ENCODE measurements at regions not wholly inside any gene's neighbourhood (a gene's known extent, or its start where the extent isn't known, plus 50 kb on each side); places are given as distances from the start of the nearest gene placed in this dataset.

- Histone ChIP-seq H2AFZ (ENCODE audit: low read depth, low read length) (no peak overlapping the region), H3K4me3 (ENCODE audit: low read length) (no peak overlapping the region), H3K27me3 (ENCODE audit: insufficient read depth, low read depth, low read length) (no peaks in the 10 kb centered on the region), H3K27ac (ENCODE audit: low read length) (no peak overlapping the region), H3K9me2 (ENCODE audit: insufficient read depth, low read length) (no peaks in the 10 kb centered on the region), H3K36me3 (ENCODE audit: insufficient read depth, low read length) (no peaks in the 10 kb centered on the region), H3K79me2 (replicated peaks; ENCODE audit: insufficient read depth, low read length) (no peaks in the 10 kb centered on the region), H3K4me2 (ENCODE audit: low read length) (no peak overlapping the region), H3K9me3 (ENCODE audit: low read length) (no peaks in the 10 kb centered on the region), H3K9ac (ENCODE audit: low read length) (no peak overlapping the region), H4K20me1 (ENCODE audit: insufficient read depth) (no peaks in the 10 kb centered on the region), H3F3A (ENCODE audit: insufficient read depth, low read length, poor library complexity, severe bottlenecking) (no peaks in the 10 kb centered on the region)
- no peak for TF ChIP-seq TAF1 (IDR thresholded peaks at IDR 0.05; ENCODE audit: low read depth)
- TF ChIP-seq EZH2 (IDR thresholded peaks at IDR 0.05; ENCODE audit: borderline replicate concordance, insufficient read depth, low read length, poor library complexity, severe bottlenecking), result no peak
- TF ChIP-seq REST (IDR thresholded peaks at IDR 0.05; ENCODE audit: borderline replicate concordance), result no peak
- TF ChIP-seq SMC3 (conservative IDR thresholded peaks at IDR 0.05; ENCODE audit: poor library complexity), result no peak
- no peak for TF ChIP-seq RAD21 (conservative IDR thresholded peaks at IDR 0.05)
- no peak for TF ChIP-seq EP300 (conservative IDR thresholded peaks at IDR 0.05; ENCODE audit: poor library complexity, severe bottlenecking)
- TF ChIP-seq CTCF (IDR thresholded peaks at IDR 0.05; ENCODE audit: poor library complexity, severe bottlenecking), result no peak
- TF ChIP-seq POLR2AphosphoS5 (IDR thresholded peaks at IDR 0.05), result no peak
- no peak for TF ChIP-seq MXI1 (conservative IDR thresholded peaks at IDR 0.05; ENCODE audit: poor library complexity, severe bottlenecking)
These were observed 66.5 kb upstream of the TOP3B start for GRCh38 chr22:22048981-22049531.

- Histone ChIP-seq H3K9ac (ENCODE audit: low read length) (no peak overlapping the region), H3K4me3 (ENCODE audit: low read length) (no peak overlapping the region), H3K9me2 (ENCODE audit: insufficient read depth, low read length) (no peaks in the 10 kb centered on the region), H3F3A (ENCODE audit: insufficient read depth, low read length, poor library complexity, severe bottlenecking) (no peaks in the 10 kb centered on the region), H3K9me3 (ENCODE audit: low read length) (no peaks in the 10 kb centered on the region), H3K79me2 (replicated peaks; ENCODE audit: insufficient read depth, low read length) (no peaks in the 10 kb centered on the region), H3K36me3 (ENCODE audit: insufficient read depth, low read length) (no peaks in the 10 kb centered on the region), H4K20me1 (ENCODE audit: insufficient read depth) (no peaks in the 10 kb centered on the region), H2AFZ (ENCODE audit: low read depth, low read length) (no peak overlapping the region), H3K27ac (ENCODE audit: low read length) (no peak overlapping the region), H3K4me2 (ENCODE audit: low read length) (no peak overlapping the region), H3K27me3 (ENCODE audit: insufficient read depth, low read depth, low read length) (no peaks in the 10 kb centered on the region)
- TF ChIP-seq TAF1 (IDR thresholded peaks at IDR 0.05; ENCODE audit: low read depth) (no peak), SMC3 (conservative IDR thresholded peaks at IDR 0.05; ENCODE audit: poor library complexity) (no peak), EP300 (conservative IDR thresholded peaks at IDR 0.05; ENCODE audit: poor library complexity, severe bottlenecking) (no peak), RAD21 (conservative IDR thresholded peaks at IDR 0.05) (no peak), REST (IDR thresholded peaks at IDR 0.05; ENCODE audit: borderline replicate concordance) (no peak), POLR2AphosphoS5 (IDR thresholded peaks at IDR 0.05) (no peak), EZH2 (IDR thresholded peaks at IDR 0.05; ENCODE audit: borderline replicate concordance, insufficient read depth, low read length, poor library complexity, severe bottlenecking) (no peak), MXI1 (conservative IDR thresholded peaks at IDR 0.05; ENCODE audit: poor library complexity, severe bottlenecking) (no peak), CTCF (IDR thresholded peaks at IDR 0.05; ENCODE audit: poor library complexity, severe bottlenecking) (no peak)
These were observed 65.8 kb upstream of the TOP3B start for GRCh38 chr22:22048318-22048942.
